K562 (cell line): ENCODE measurements at regions not wholly inside any gene's neighbourhood (a gene's known extent, or its start where the extent isn't known, plus 50 kb on each side); places are given as distances from the start of the nearest gene placed in this dataset.

Source experiments
- ATAC-seq: fragments of 200-7000 bp; cut with Tn5 transposase; 3 replicates; pipeline ENCODE4 v1.9.1; 2020; ENCODE audit warnings: moderate library complexity
- BruUV-seq: library from RNA; stranded (reverse); fragments of 400-500 nt; replicated peaks from 2 replicates; lab custom pipeline; 2021; lab: Mats Ljungman, UMichigan
- CTCF ChIA-PET: fragments of 300-600 bp; formaldehyde crosslinking; extraction: SDS; loops from one replicate; lab custom pipeline; 2021; ENCODE audit warnings: low intra/inter-chr PET ratio; lab: Yijun Ruan, JAX
- POLR2A ChIA-PET: fragments of 300-600, 350-650 bp; sonication (Branson Sonifier 250); formaldehyde crosslinking; extraction: SDS; loops from one replicate; lab custom pipeline; 2021; ENCODE audit warnings: antibody characterized with exemption, inconsistent platforms; lab: Yijun Ruan, JAX
- DNase-seq, 4 experiments: peaks; one replicate each; pipeline versions ENCODE4 v3.0.0 to v3.0.0-alpha.2; 2011 to 2018; ENCODE audit warnings: low spot score in 3 of 4, mixed read lengths in 3 of 4; ENCODE audit errors: extremely low read depth in 1 of 4
- FAIRE-seq: peaks from 2 replicates; lab custom pipeline; 2011; peaks lifted over from hg19 to GRCh38; lab: Jason Lieb, UNC
- H2AFZ ChIP-seq: 2 replicates; pipeline ENCODE4 v1.6.0; 2011; ENCODE audit warnings: low read depth, low read length, control low read depth, inconsistent platforms
- H3K27ac ChIP-seq: fragments of 200-600 bp; 3 replicates; pipeline ENCODE4 v1.8.0; 2011; ENCODE audit warnings: low read depth, mild to moderate bottlenecking, control low read depth, inconsistent platforms, low read length, moderate library complexity, mixed read lengths; ENCODE audit errors: extremely low read depth
- H3K27me3 ChIP-seq, 2 experiments: fragments of 300-600 bp in 1 of 2; 2 replicates in 1 of 2; 3 replicates in 1 of 2; pipeline versions ENCODE4 v1.6.0 to v1.8.0; 2011; ENCODE audit warnings: inconsistent platforms in 2 of 2, low read length in 2 of 2, mild to moderate bottlenecking in 1 of 2, mixed read lengths in 1 of 2, moderate library complexity in 1 of 2; ENCODE audit not compliant: control insufficient read depth in 2 of 2, insufficient read depth in 2 of 2
- H3K36me3 ChIP-seq: fragments of 300-600 bp; 3 replicates; pipeline ENCODE4 v1.8.0; 2011; ENCODE audit warnings: mild to moderate bottlenecking, low read length, inconsistent platforms; ENCODE audit not compliant: control insufficient read depth, insufficient read depth
- H3K4me1 ChIP-seq, 2 experiments: fragments of 200-600 bp in 1 of 2; replicated peaks in 1 of 2; 2 replicates in 1 of 2; 3 replicates in 1 of 2; pipeline versions ENCODE4 v1.5.1 to v1.8.0; 2011; ENCODE audit warnings: inconsistent platforms in 2 of 2, low read length in 2 of 2, mild to moderate bottlenecking in 1 of 2, mixed read lengths in 1 of 2, moderate library complexity in 1 of 2; ENCODE audit not compliant: control insufficient read depth in 2 of 2, insufficient read depth in 2 of 2
- H3K4me2 ChIP-seq: 2 replicates; pipeline ENCODE4 v1.6.1; 2011; ENCODE audit warnings: low read length, control low read depth, inconsistent platforms, mixed read lengths; ENCODE audit not compliant: insufficient read depth
- H3K4me3 ChIP-seq: fragments of 200-600 bp; sonication (generic), shearing (Covaris generic); 2 replicates; pipeline ENCODE4 v1.5.1; 2016; ENCODE audit warnings: control low read depth, inconsistent platforms
- H3K79me2 ChIP-seq: fragments of 200-600 bp; 3 replicates; pipeline ENCODE4 v1.8.0; 2011; ENCODE audit warnings: low read length, inconsistent platforms; ENCODE audit not compliant: control insufficient read depth, insufficient read depth
- H3K9ac ChIP-seq, 2 experiments: 2 replicates each; pipeline versions ENCODE4 v1.6.0 to v1.6.1; 2011; ENCODE audit warnings: low read depth in 2 of 2, low read length in 2 of 2, control low read depth in 1 of 2, inconsistent platforms in 1 of 2, mild to moderate bottlenecking in 1 of 2, mixed read lengths in 1 of 2; ENCODE audit not compliant: insufficient read depth in 1 of 2
- H3K9me1 ChIP-seq: one replicate; pipeline ENCODE4 v1.6.0; 2011; ENCODE audit warnings: inconsistent platforms, mild to moderate bottlenecking, low read length, moderate library complexity; ENCODE audit not compliant: control insufficient read depth, insufficient read depth
- H3K9me3 ChIP-seq: replicated peaks from 2 replicates; pipeline ENCODE4 v1.5.1; 2011; ENCODE audit warnings: low read depth, low read length, inconsistent platforms; ENCODE audit not compliant: control insufficient read depth, insufficient read depth
- H4K20me1 ChIP-seq: replicated peaks from 2 replicates; pipeline ENCODE4 v1.6.1; 2011; ENCODE audit warnings: low read length, inconsistent platforms, mixed read lengths; ENCODE audit not compliant: control insufficient read depth, insufficient read depth
- CTCFL ChIP-seq: IDR thresholded peaks from 2 replicates; pipeline ENCODE4 v1.6.1; 2011; ENCODE audit warnings: borderline replicate concordance, low read depth, mild to moderate bottlenecking, moderate library complexity, low read length; ENCODE audit not compliant: insufficient read depth, poor library complexity, severe bottlenecking
- DEAF1 ChIP-seq: fragments of 450-650 bp; formaldehyde crosslinking; IDR thresholded peaks from 2 replicates; pipeline ENCODE4 v1.4.0; 2020; ENCODE audit warnings: mild to moderate bottlenecking, moderate library complexity
- HMG20A ChIP-seq: fragments of 450-650 bp; formaldehyde crosslinking; conservative IDR thresholded peaks from 2 replicates; pipeline ENCODE4 v1.4.0; 2020; ENCODE audit warnings: mild to moderate bottlenecking, mixed read lengths
- ID3 ChIP-seq, 2 experiments: fragments of 250-450 bp in 1 of 2; fragments of 450-650 bp in 1 of 2; sonication (Bioruptor Pico) in 1 of 2; IDR thresholded peaks; 2 replicates each; pipeline versions ENCODE4 v1.6.1 to v1.8.0; 2016 to 2021; ENCODE audit warnings: mild to moderate bottlenecking in 2 of 2, moderate library complexity in 2 of 2, missing compliant biosample characterization in 1 of 2, missing genetic modification characterization in 1 of 2
- SIN3A ChIP-seq, 2 experiments: fragments of 150-350 bp in 1 of 2; IDR thresholded peaks; 2 replicates each; pipeline ENCODE4 v1.6.1; 2011 to 2016; ENCODE audit warnings: borderline replicate concordance in 2 of 2, low read depth in 2 of 2, low read length in 2 of 2, mild to moderate bottlenecking in 2 of 2, moderate library complexity in 2 of 2; ENCODE audit not compliant: control insufficient read depth in 1 of 2
- SREBF1 ChIP-seq: fragments of 150-350 bp; IDR thresholded peaks from 2 replicates; pipeline ENCODE4 v1.6.1; 2014; ENCODE audit warnings: antibody characterized with exemption, low read depth, low read length, borderline replicate concordance
- ZBTB7A ChIP-seq: IDR thresholded peaks from 2 replicates; pipeline ENCODE4 v1.6.1; 2011; ENCODE audit warnings: low read depth, mild to moderate bottlenecking, low read length, moderate library complexity, borderline replicate concordance; ENCODE audit not compliant: control insufficient read depth
- ZNF592 ChIP-seq: fragments of 450-650 bp; IDR thresholded peaks from 2 replicates; pipeline ENCODE4 v1.6.1; 2017; ENCODE audit warnings: antibody characterized with exemption, mild to moderate bottlenecking
- WGBS: fragments of 100-300 bp; shearing (Covaris generic); methylation state at CpG from one replicate; pipeline ENCODE4 v1.1.6; 2016; ENCODE audit warnings: low coverage, mixed read lengths; ENCODE audit not compliant: insufficient coverage; ENCODE audit errors: missing lambda C conversion rate; 5-methylcytosine and 5-hydroxymethylcytosine counted together
- in situ Hi-C: fragments of 300-500 bp; cut with MboI; formaldehyde crosslinking; loops from 4 replicates; pipeline ENCODE4 v1.15.0; 2018; ENCODE audit warnings: inconsistent platforms, mixed read lengths
- intact Hi-C: fragments of 100-400 bp; cut with micrococcal nuclease; formaldehyde crosslinking; loops from 2 replicates; pipeline ENCODE4 v1.14.2; 2022

GRCh38 chr14:39621678-39622077, 189.4 kb upstream of the FBXO33 start:
- ChIA-PET POLR2A (no interaction called here), CTCF (no interaction called here)
- H3K4me3 ChIP-seq: no peak overlapping the region
- no peak overlapping the region for H3K9ac ChIP-seq
- FAIRE-seq (no peak), ATAC-seq (no peak), DNase-seq (no peak)
- H3K27me3 ChIP-seq: no peaks in the 10 kb centered on the region
- no TSS peak for BruUV-seq
- H3K4me1 ChIP-seq: no peaks in the 10 kb centered on the region
- no peak overlapping the region for H3K27ac ChIP-seq
- no peaks in the 10 kb centered on the region for H3K9me3 ChIP-seq
- no peaks in the 10 kb centered on the region for H3K79me2 ChIP-seq
- in situ Hi-C loops: no loop called here
- H4K20me1 ChIP-seq: no peaks in the 10 kb centered on the region
- no peak overlapping the region for H2AFZ ChIP-seq
- no peak overlapping the region for H3K4me2 ChIP-seq
- no peaks in the 10 kb centered on the region for H3K9me1 ChIP-seq
- WGBS: 0% methylated on average over 1 of the region's 1 CpG
- intact Hi-C loops: no loop called here
- H3K36me3 ChIP-seq: no peaks in the 10 kb centered on the region
- no peak for TF ChIP-seq DEAF1
- no peak for TF ChIP-seq ZBTB7A
- no peak for TF ChIP-seq SIN3A (IDR thresholded peaks at IDR 0.05; ENCODE audit: borderline replicate concordance in 2 of 2, control insufficient read depth in 1 of 2, low read depth in 2 of 2, low read length in 2 of 2)
- no peak for TF ChIP-seq HMG20A
- no peak for TF ChIP-seq ZNF592
- TF ChIP-seq ID3 (CRISPR knock-in tag; IDR thresholded peaks at IDR 0.05): no peak
- no peak for TF ChIP-seq ID3 (tag; IDR thresholded peaks at IDR 0.05)
- TF ChIP-seq CTCFL: no peak
- TF ChIP-seq SREBF1: no peak
